Neural cell (in vitro differentiated cells): ENCODE measurements at regions not wholly inside any gene's neighbourhood (a gene's known extent, or its start where the extent isn't known, plus 50 kb on each side); places are given as distances from the start of the nearest gene placed in this dataset.

ENCODE experiments used
- EP300 ChIP-seq: fragments of 450-650 bp; conservative IDR thresholded peaks from 2 replicates; pipeline ENCODE4 v1.6.1; 2014; ENCODE audit warnings: antibody characterized with exemption, mild to moderate bottlenecking, moderate library complexity; ENCODE audit not compliant: poor library complexity, severe bottlenecking
- POLR2AphosphoS5 ChIP-seq: IDR thresholded peaks from 2 replicates; pipeline ENCODE4 v1.6.1; 2012
- TF ChIP-seq, protein P1 (sequence below): fragments of 450-650 bp; IDR thresholded peaks from 2 replicates; pipeline ENCODE4 v1.5.1; 2014; ENCODE audit warnings: antibody characterized with exemption, mild to moderate bottlenecking, moderate library complexity; ENCODE audit not compliant: poor library complexity, severe bottlenecking

DNA sequence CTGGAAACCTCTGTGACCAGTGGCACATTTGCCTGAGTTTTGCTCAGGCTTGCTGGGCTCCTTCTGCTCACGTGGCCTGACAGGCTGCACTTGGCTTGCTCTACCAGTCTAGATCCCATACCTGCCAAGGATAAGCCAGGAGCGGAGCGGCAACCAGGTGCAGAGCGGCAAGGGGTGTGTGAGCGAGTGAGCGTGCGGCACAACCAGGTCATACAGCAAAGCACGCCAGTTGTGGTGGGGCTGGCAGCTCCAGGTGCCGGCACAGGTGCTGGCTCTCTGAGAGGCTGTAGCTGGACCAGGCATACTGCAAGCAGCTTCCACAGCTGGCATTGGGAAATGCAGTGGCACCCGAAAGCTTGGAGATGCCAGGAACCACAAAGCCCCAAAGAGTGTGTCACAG is 1495.1 kb downstream of the PCDH7 start:
- no peak for TF ChIP-seq EP300
- TF ChIP-seq, protein P1, sequence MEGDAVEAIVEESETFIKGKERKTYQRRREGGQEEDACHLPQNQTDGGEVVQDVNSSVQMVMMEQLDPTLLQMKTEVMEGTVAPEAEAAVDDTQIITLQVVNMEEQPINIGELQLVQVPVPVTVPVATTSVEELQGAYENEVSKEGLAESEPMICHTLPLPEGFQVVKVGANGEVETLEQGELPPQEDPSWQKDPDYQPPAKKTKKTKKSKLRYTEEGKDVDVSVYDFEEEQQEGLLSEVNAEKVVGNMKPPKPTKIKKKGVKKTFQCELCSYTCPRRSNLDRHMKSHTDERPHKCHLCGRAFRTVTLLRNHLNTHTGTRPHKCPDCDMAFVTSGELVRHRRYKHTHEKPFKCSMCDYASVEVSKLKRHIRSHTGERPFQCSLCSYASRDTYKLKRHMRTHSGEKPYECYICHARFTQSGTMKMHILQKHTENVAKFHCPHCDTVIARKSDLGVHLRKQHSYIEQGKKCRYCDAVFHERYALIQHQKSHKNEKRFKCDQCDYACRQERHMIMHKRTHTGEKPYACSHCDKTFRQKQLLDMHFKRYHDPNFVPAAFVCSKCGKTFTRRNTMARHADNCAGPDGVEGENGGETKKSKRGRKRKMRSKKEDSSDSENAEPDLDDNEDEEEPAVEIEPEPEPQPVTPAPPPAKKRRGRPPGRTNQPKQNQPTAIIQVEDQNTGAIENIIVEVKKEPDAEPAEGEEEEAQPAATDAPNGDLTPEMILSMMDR: no peak
- no peak for TF ChIP-seq POLR2AphosphoS5
